Hepatocyte (in vitro differentiated cells): ENCODE measurements at regions not wholly inside any gene's neighbourhood (a gene's known extent, or its start where the extent isn't known, plus 50 kb on each side); places are given as distances from the start of the nearest gene placed in this dataset.

Experiments
- DNase-seq: peaks from one replicate; pipeline ENCODE4 v3.0.0-alpha.2; 2016; ENCODE audit warnings: low spot score
- H2AFZ ChIP-seq: fragments of 200-600 bp; sonication (generic); 2 replicates; pipeline ENCODE4 v1.6.0; 2016; ENCODE audit warnings: antibody characterized with exemption, mild to moderate bottlenecking
- H3K27ac ChIP-seq: fragments of 200-600 bp; sonication (generic); 2 replicates; pipeline ENCODE4 v1.5.1; 2016; ENCODE audit warnings: mild to moderate bottlenecking
- H3K27me3 ChIP-seq: fragments of 200-600 bp; sonication (generic); 2 replicates; pipeline ENCODE4 v1.6.1; 2016
- H3K36me3 ChIP-seq: fragments of 200-600 bp; sonication (generic); replicated peaks from 2 replicates; pipeline ENCODE4 v1.5.1; 2016; ENCODE audit warnings: low read depth; ENCODE audit not compliant: insufficient read depth
- H3K4me1 ChIP-seq: fragments of 200-600 bp; sonication (generic); 2 replicates; pipeline ENCODE4 v1.5.1; 2016; ENCODE audit warnings: mild to moderate bottlenecking, moderate library complexity; ENCODE audit not compliant: insufficient read depth
- H3K4me2 ChIP-seq: fragments of 200-600 bp; sonication (generic); 2 replicates; pipeline ENCODE4 v1.6.0; 2016
- H3K4me3 ChIP-seq: fragments of 200-600 bp; sonication (generic); 2 replicates; pipeline ENCODE4 v1.5.1; 2016; ENCODE audit warnings: mild to moderate bottlenecking
- H3K79me2 ChIP-seq: fragments of 200-600 bp; sonication (generic); 2 replicates; pipeline ENCODE4 v1.6.0; 2017; ENCODE audit warnings: mild to moderate bottlenecking
- H3K9me2 ChIP-seq: fragments of 200-600 bp; sonication (generic); replicated peaks from 2 replicates; pipeline ENCODE4 v1.6.0; 2017; ENCODE audit warnings: mild to moderate bottlenecking; ENCODE audit not compliant: insufficient read depth
- H3K9me3 ChIP-seq: fragments of 200-600 bp; sonication (generic); 2 replicates; pipeline ENCODE4 v1.5.1; 2016; ENCODE audit warnings: low read depth, mild to moderate bottlenecking
- H4K20me1 ChIP-seq: fragments of 200-600 bp; sonication (generic); 2 replicates; pipeline ENCODE4 v1.6.0; 2016; ENCODE audit warnings: mild to moderate bottlenecking; ENCODE audit not compliant: insufficient read depth, poor library complexity, severe bottlenecking
- EZH2 ChIP-seq: fragments of 200-600 bp; sonication (generic); IDR thresholded peaks from 2 replicates; pipeline ENCODE4 v1.6.1; 2016; ENCODE audit warnings: antibody characterized with exemption, mild to moderate bottlenecking, borderline replicate concordance
- EZH2phosphoT487 ChIP-seq: fragments of 200-600 bp; sonication (generic); IDR thresholded peaks from one replicate; pipeline ENCODE4 v1.6.1; 2018; ENCODE audit warnings: antibody characterized with exemption, mild to moderate bottlenecking, low read depth, moderate library complexity; ENCODE audit not compliant: unreplicated experiment, severe bottlenecking
- WGBS: methylation state at CpG from one replicate; pipeline ENCODE4 v1.1.6; 2016; ENCODE audit warnings: low lambda C conversion rate; ENCODE audit errors: missing lambda C conversion rate; 5-methylcytosine and 5-hydroxymethylcytosine counted together
- TF ChIP-seq, protein P1 (sequence below): fragments of 200-600 bp; sonication (generic); IDR thresholded peaks from 2 replicates; pipeline ENCODE4 v1.5.1; 2016; ENCODE audit warnings: antibody characterized with exemption, mild to moderate bottlenecking; ENCODE audit not compliant: poor library complexity

DNA sequence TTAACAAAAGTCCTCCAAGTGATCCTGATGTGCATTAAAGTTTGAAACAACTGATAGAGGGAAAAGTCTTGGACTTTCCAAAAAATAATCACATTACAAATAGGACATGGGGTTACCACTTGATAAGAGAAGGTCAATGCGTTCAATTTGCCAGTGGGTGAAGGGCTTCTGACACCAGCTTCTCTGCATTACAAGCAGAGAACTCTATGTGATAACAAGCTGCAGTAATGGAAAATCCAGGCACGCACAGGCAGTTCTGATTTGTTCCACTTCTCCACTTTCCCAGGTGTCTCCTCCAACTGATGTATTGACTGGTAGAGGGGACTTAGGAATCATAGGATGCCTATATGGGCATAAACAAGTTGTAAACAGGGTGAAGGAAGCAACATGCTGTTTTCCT, 234.0 kb upstream of the MGAT5 start:
- no peak for TF ChIP-seq EZH2
- no peak for TF ChIP-seq EZH2phosphoT487
- TF ChIP-seq, protein P1, sequence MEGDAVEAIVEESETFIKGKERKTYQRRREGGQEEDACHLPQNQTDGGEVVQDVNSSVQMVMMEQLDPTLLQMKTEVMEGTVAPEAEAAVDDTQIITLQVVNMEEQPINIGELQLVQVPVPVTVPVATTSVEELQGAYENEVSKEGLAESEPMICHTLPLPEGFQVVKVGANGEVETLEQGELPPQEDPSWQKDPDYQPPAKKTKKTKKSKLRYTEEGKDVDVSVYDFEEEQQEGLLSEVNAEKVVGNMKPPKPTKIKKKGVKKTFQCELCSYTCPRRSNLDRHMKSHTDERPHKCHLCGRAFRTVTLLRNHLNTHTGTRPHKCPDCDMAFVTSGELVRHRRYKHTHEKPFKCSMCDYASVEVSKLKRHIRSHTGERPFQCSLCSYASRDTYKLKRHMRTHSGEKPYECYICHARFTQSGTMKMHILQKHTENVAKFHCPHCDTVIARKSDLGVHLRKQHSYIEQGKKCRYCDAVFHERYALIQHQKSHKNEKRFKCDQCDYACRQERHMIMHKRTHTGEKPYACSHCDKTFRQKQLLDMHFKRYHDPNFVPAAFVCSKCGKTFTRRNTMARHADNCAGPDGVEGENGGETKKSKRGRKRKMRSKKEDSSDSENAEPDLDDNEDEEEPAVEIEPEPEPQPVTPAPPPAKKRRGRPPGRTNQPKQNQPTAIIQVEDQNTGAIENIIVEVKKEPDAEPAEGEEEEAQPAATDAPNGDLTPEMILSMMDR: no peak
- DNase-seq: no peak
- no peak overlapping the region for H2AFZ ChIP-seq

DNA sequence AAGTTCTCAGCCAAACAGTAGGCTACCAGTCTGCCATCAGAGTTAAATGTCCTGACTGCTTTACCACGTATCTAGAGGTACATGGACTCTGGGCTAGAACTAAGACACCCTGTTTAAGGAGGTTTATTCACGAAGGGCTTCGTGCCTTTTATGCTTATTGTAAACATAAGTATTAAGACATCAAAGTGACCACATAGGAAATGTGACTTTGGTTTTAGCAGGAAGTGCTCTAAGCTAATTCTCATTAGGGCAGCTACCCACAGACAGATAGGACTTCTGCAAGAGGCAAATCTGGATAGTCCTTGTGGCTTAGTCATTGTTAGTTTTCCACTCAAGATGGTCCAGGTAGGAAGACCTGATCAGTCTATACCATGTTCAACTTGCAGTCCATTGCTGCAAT, 233.3 kb upstream of the MGAT5 start:
- TF ChIP-seq EZH2phosphoT487: no peak
- no peak for TF ChIP-seq EZH2
- TF ChIP-seq, protein P1: no peak
- H3K79me2 ChIP-seq: no peaks in the 10 kb centered on the region
- no peaks in the 10 kb centered on the region for H4K20me1 ChIP-seq
- no peak overlapping the region for H2AFZ ChIP-seq
- H3K4me2 ChIP-seq: no peak overlapping the region
- peaks cover 4% of the 10 kb centered on the region for H3K27me3 ChIP-seq
- H3K9me3 ChIP-seq: no peaks in the 10 kb centered on the region
- no peaks in the 10 kb centered on the region for H3K36me3 ChIP-seq
- H3K4me3 ChIP-seq: no peak overlapping the region
- DNase-seq: no peak
- H3K9me2 ChIP-seq: no peaks in the 10 kb centered on the region
- H3K4me1 ChIP-seq: no peaks in the 10 kb centered on the region
- WGBS: 74% methylated on average over 3 of the region's 3 CpGs
- no peak overlapping the region for H3K27ac ChIP-seq

More for the DNA sequence above, 234.0 kb upstream of the MGAT5 start:
- Histone ChIP-seq H3K9me3 (no peaks in the 10 kb centered on the region), H4K20me1 (no peaks in the 10 kb centered on the region), H3K4me3 (no peak overlapping the region), H3K36me3 (no peaks in the 10 kb centered on the region), H3K79me2 (no peaks in the 10 kb centered on the region), H3K9me2 (no peaks in the 10 kb centered on the region), H3K27me3 (peaks cover 4% of the 10 kb centered on the region), H3K4me2 (no peak overlapping the region), H3K4me1 (no peaks in the 10 kb centered on the region), H3K27ac (no peak overlapping the region)
- WGBS: 75% methylated on average over 2 of the region's 2 CpGs

DNA sequence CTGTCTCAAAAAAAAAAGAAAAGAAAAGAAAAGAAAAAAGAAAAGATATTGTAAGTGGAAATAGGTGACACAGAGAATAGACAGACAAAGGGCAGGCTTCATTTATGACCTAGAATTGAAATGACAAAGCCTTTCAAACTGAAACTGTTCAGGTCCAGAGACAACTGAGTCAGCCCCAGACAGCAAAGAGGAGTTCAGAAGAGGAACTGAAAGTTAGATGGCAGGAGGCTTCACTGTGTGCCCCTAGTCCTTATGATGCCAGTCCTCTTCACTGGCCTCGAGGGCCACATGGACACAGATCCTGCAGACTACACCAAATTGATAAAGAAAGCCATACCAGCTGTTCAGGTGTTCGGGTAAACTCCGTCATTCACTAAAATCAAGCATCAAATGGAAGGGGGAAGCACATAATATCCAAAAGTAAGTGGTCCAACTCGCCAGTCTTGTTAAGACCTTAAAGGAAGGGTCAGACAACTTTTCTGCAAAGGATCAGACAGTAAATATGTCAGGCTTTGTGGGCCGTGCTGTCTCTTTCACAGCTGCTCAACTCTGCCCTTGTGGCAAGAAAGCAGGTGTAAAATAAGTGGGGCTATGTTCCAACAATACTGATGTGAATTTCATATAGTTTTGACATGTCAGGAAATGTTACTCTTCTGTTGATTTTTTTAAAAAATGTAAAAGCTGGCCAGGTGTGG, 231.9 kb upstream of the MGAT5 start:
- 85% methylated on average over 5 of the region's 5 CpGs for WGBS
- no peaks in the 10 kb centered on the region for H3K4me1 ChIP-seq
- no peaks in the 10 kb centered on the region for H3K36me3 ChIP-seq
- no peaks in the 10 kb centered on the region for H3K9me3 ChIP-seq
- H3K27ac ChIP-seq: no peak overlapping the region
- no peaks in the 10 kb centered on the region for H3K79me2 ChIP-seq
- H4K20me1 ChIP-seq: no peaks in the 10 kb centered on the region
- H3K4me2 ChIP-seq: no peak overlapping the region
- H3K9me2 ChIP-seq: no peaks in the 10 kb centered on the region
- no peak overlapping the region for H2AFZ ChIP-seq
- peaks cover 4% of the 10 kb centered on the region for H3K27me3 ChIP-seq
- TF ChIP-seq EZH2 (no peak), EZH2phosphoT487 (no peak)
- TF ChIP-seq, protein P1: no peak
- DNase-seq: no peak
- no peak overlapping the region for H3K4me3 ChIP-seq
